ENCODE measurements at regions not wholly inside any gene's neighbourhood (a gene's known extent, or its start where the extent isn't known, plus 50 kb on each side); places are given as distances from the start of the nearest gene placed in this dataset.

GRCh38 chr1:178628637-178629251 is 96.3 kb upstream of the RALGPS2 start:
- ChIA-PET CTCF (no interaction called here), POLR2A (no interaction called here)
- no peaks in the 10 kb centered on the region for H3K27me3 ChIP-seq (replicated peaks in 2 of 5; ENCODE audit: control insufficient read depth in 4 of 5, insufficient read depth in 5 of 5, low read length in 4 of 5)
- H3K27ac ChIP-seq (ENCODE audit: insufficient read depth in 1 of 2, low read depth in 1 of 2, low read length in 2 of 2, poor library complexity in 1 of 2, severe bottlenecking in 2 of 2): no peak overlapping the region
- no peak overlapping the region for H3K4me3 ChIP-seq (ENCODE audit: control insufficient read depth in 1 of 7, extremely low read depth in 1 of 7, insufficient read depth in 4 of 7, low read depth in 2 of 7, low read length in 6 of 7)
- H3K36me3 ChIP-seq (ENCODE audit: control insufficient read depth in 4 of 4, insufficient read depth in 4 of 4, low read length in 3 of 4): no peaks in the 10 kb centered on the region
- no peaks in the 10 kb centered on the region for H3K9me3 ChIP-seq (ENCODE audit: control extremely low read depth in 1 of 5, control insufficient read depth in 4 of 5, insufficient read depth in 2 of 5, low read depth in 1 of 5, low read length in 4 of 5)
- H3K4me1 ChIP-seq (ENCODE audit: control extremely low read depth in 1 of 4, control insufficient read depth in 4 of 4, insufficient read depth in 4 of 4, low read length in 3 of 4): no peaks in the 10 kb centered on the region
- no peak for DNase-seq
- WGBS (ENCODE audit: insufficient coverage): no CpG with 5 or more reads among the region's 2 CpGs

- H3K27me3 ChIP-seq (replicated peaks in 2 of 5; ENCODE audit: control insufficient read depth in 4 of 5, insufficient read depth in 5 of 5, low read length in 4 of 5): no peaks in the 10 kb centered on the region
- 95% methylated on average over 5 of the region's 6 CpGs for WGBS (ENCODE audit: insufficient coverage)
- H3K4me3 ChIP-seq (ENCODE audit: control insufficient read depth in 1 of 7, extremely low read depth in 1 of 7, insufficient read depth in 4 of 7, low read depth in 2 of 7, low read length in 6 of 7): no peak overlapping the region
- ChIA-PET CTCF (interaction anchor here (0.7 kb wide), 1 partner anchor 232 kb away, joined by 3 read pairs; no protein-coding TSS in a partner anchor), POLR2A (no interaction called here)
- no peak overlapping the region for H3K27ac ChIP-seq (ENCODE audit: insufficient read depth in 1 of 2, low read depth in 1 of 2, low read length in 2 of 2, poor library complexity in 1 of 2, severe bottlenecking in 2 of 2)
- no peaks in the 10 kb centered on the region for H3K36me3 ChIP-seq (ENCODE audit: control insufficient read depth in 4 of 4, insufficient read depth in 4 of 4, low read length in 3 of 4)
- no peak for DNase-seq
- no peaks in the 10 kb centered on the region for H3K9me3 ChIP-seq (ENCODE audit: control extremely low read depth in 1 of 5, control insufficient read depth in 4 of 5, insufficient read depth in 2 of 5, low read depth in 1 of 5, low read length in 4 of 5)
- no peaks in the 10 kb centered on the region for H3K4me1 ChIP-seq (ENCODE audit: control extremely low read depth in 1 of 4, control insufficient read depth in 4 of 4, insufficient read depth in 4 of 4, low read length in 3 of 4)
Observed at GRCh38 chr1:178629252-178630154, 95.5 kb upstream of the RALGPS2 start.

DNA sequence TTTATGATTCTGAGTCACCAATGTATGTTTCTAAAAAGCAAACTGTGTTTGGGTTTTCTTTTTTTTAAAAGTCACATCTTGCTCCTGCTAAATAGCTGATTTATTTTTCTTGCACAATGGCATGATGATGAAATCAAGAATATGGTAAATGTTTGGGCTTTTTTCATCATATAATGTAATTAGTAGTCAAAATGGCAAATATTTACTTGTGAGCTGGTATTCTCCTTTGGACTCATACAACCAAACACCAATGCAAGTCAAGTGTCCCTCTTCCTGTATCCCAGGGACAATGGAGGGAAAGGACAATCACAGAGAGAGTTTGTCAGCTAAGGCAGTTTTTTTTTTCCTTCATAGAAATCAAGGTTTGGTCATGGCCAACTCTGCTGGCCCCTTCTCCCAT is 94.6 kb upstream of the RALGPS2 start:
- no peaks in the 10 kb centered on the region for H3K9me3 ChIP-seq (ENCODE audit: control extremely low read depth in 1 of 5, control insufficient read depth in 4 of 5, insufficient read depth in 2 of 5, low read depth in 1 of 5, low read length in 4 of 5)
- POLR2A ChIA-PET: no interaction called here
- no peak for DNase-seq
- H3K4me3 ChIP-seq (ENCODE audit: control insufficient read depth in 1 of 7, extremely low read depth in 1 of 7, insufficient read depth in 4 of 7, low read depth in 2 of 7, low read length in 6 of 7): no peak overlapping the region
- H3K27ac ChIP-seq (ENCODE audit: insufficient read depth in 1 of 2, low read depth in 1 of 2, low read length in 2 of 2, poor library complexity in 1 of 2, severe bottlenecking in 2 of 2): no peak overlapping the region
- no peaks in the 10 kb centered on the region for H3K36me3 ChIP-seq (ENCODE audit: control insufficient read depth in 4 of 4, insufficient read depth in 4 of 4, low read length in 3 of 4)
- CTCF ChIA-PET: interaction anchor here (0.7 kb wide), 1 partner anchor 231 kb away, joined by 3 read pairs; no protein-coding TSS in a partner anchor
- H3K4me1 ChIP-seq (ENCODE audit: control extremely low read depth in 1 of 4, control insufficient read depth in 4 of 4, insufficient read depth in 4 of 4, low read length in 3 of 4): peaks cover 0 to under 1% (median 0%) of the 10 kb centered on the region in 4 experiments
- H3K27me3 ChIP-seq (replicated peaks in 2 of 5; ENCODE audit: control insufficient read depth in 4 of 5, insufficient read depth in 5 of 5, low read length in 4 of 5): no peaks in the 10 kb centered on the region

- Histone ChIP-seq H3K4me3 (ENCODE audit: control insufficient read depth in 1 of 7, extremely low read depth in 1 of 7, insufficient read depth in 4 of 7, low read depth in 2 of 7, low read length in 6 of 7) (no peak overlapping the region), H3K4me1 (ENCODE audit: control extremely low read depth in 1 of 4, control insufficient read depth in 4 of 4, insufficient read depth in 4 of 4, low read length in 3 of 4) (peaks cover 0 to 7% (median 0%) of the 10 kb centered on the region in 4 experiments), H3K27me3 (replicated peaks in 2 of 5; ENCODE audit: control insufficient read depth in 4 of 5, insufficient read depth in 5 of 5, low read length in 4 of 5) (no peaks in the 10 kb centered on the region), H3K36me3 (ENCODE audit: control insufficient read depth in 4 of 4, insufficient read depth in 4 of 4, low read length in 3 of 4) (no peaks in the 10 kb centered on the region), H3K9me3 (ENCODE audit: control extremely low read depth in 1 of 5, control insufficient read depth in 4 of 5, insufficient read depth in 2 of 5, low read depth in 1 of 5, low read length in 4 of 5) (no peaks in the 10 kb centered on the region), H3K27ac (ENCODE audit: insufficient read depth in 1 of 2, low read depth in 1 of 2, low read length in 2 of 2, poor library complexity in 1 of 2, severe bottlenecking in 2 of 2) (no peak overlapping the region)
- WGBS (ENCODE audit: insufficient coverage): 97% methylated on average over 5 of the region's 5 CpGs
- CTCF ChIA-PET: no interaction called here
- DNase-seq: no peak
- POLR2A ChIA-PET: no interaction called here
Observed at GRCh38 chr1:178632653-178633052, 92.4 kb upstream of the RALGPS2 start.

GRCh38 chr1:178633056-178633455 is 92.0 kb upstream of the RALGPS2 start:
- WGBS (ENCODE audit: insufficient coverage): 100% methylated on average over 4 of the region's 4 CpGs
- no peaks in the 10 kb centered on the region for H3K36me3 ChIP-seq (ENCODE audit: control insufficient read depth in 4 of 4, insufficient read depth in 4 of 4, low read length in 3 of 4)
- H3K4me1 ChIP-seq (ENCODE audit: control extremely low read depth in 1 of 4, control insufficient read depth in 4 of 4, insufficient read depth in 4 of 4, low read length in 3 of 4): peaks cover 0 to 7% (median 0%) of the 10 kb centered on the region in 4 experiments
- H3K9me3 ChIP-seq (ENCODE audit: control extremely low read depth in 1 of 5, control insufficient read depth in 4 of 5, insufficient read depth in 2 of 5, low read depth in 1 of 5, low read length in 4 of 5): no peaks in the 10 kb centered on the region
- no peak for DNase-seq
- no peak overlapping the region for H3K4me3 ChIP-seq (ENCODE audit: control insufficient read depth in 1 of 7, extremely low read depth in 1 of 7, insufficient read depth in 4 of 7, low read depth in 2 of 7, low read length in 6 of 7)
- ChIA-PET CTCF (no interaction called here), POLR2A (no interaction called here)
- no peak overlapping the region for H3K27ac ChIP-seq (ENCODE audit: insufficient read depth in 1 of 2, low read depth in 1 of 2, low read length in 2 of 2, poor library complexity in 1 of 2, severe bottlenecking in 2 of 2)
- no peaks in the 10 kb centered on the region for H3K27me3 ChIP-seq (replicated peaks in 2 of 5; ENCODE audit: control insufficient read depth in 4 of 5, insufficient read depth in 5 of 5, low read length in 4 of 5)

DNA sequence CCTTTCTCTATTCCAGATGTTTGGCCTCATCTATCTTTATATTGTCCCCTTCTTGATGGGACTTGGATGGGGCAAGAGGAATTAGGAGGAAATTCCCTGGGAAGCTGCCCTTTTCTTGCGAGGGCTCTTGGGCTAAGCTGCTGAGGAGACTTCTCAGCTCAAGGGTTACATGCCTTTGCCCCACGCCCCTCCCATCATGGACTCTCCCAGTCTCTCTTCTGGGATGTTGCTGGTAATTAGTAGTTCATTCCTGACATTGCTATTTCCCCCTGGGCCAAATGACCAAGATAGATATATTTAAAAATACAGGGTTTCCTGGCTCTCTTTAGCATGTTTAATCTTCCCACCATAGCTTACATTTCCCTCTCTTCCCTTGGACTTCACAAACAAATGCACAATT is 90.6 kb upstream of the RALGPS2 start:
- Histone ChIP-seq H3K4me1 (ENCODE audit: control extremely low read depth in 1 of 4, control insufficient read depth in 4 of 4, insufficient read depth in 4 of 4, low read length in 3 of 4) (peaks cover 0 to 7% (median 0%) of the 10 kb centered on the region in 4 experiments), H3K27me3 (replicated peaks in 2 of 5; ENCODE audit: control insufficient read depth in 4 of 5, insufficient read depth in 5 of 5, low read length in 4 of 5) (no peaks in the 10 kb centered on the region), H3K9me3 (ENCODE audit: control extremely low read depth in 1 of 5, control insufficient read depth in 4 of 5, insufficient read depth in 2 of 5, low read depth in 1 of 5, low read length in 4 of 5) (no peaks in the 10 kb centered on the region), H3K36me3 (ENCODE audit: control insufficient read depth in 4 of 4, insufficient read depth in 4 of 4, low read length in 3 of 4) (no peaks in the 10 kb centered on the region), H3K27ac (ENCODE audit: insufficient read depth in 1 of 2, low read depth in 1 of 2, low read length in 2 of 2, poor library complexity in 1 of 2, severe bottlenecking in 2 of 2) (no peak overlapping the region), H3K4me3 (ENCODE audit: control insufficient read depth in 1 of 7, extremely low read depth in 1 of 7, insufficient read depth in 4 of 7, low read depth in 2 of 7, low read length in 6 of 7) (no peak overlapping the region)
- ChIA-PET CTCF (no interaction called here), POLR2A (no interaction called here)
- DNase-seq: no peak
- no CpG with 5 or more reads among the region's 2 CpGs for WGBS (ENCODE audit: insufficient coverage)

- no CpG with 5 or more reads among the region's 1 CpG for WGBS (ENCODE audit: insufficient coverage)
Observed at GRCh38 chr1:178637841-178638240, 87.2 kb upstream of the RALGPS2 start.

More at GRCh38 chr1:178637841-178638240, 87.2 kb upstream of the RALGPS2 start:
- H3K36me3 ChIP-seq (ENCODE audit: control insufficient read depth in 4 of 4, insufficient read depth in 4 of 4, low read length in 3 of 4): no peaks in the 10 kb centered on the region
- no peak overlapping the region for H3K4me3 ChIP-seq (ENCODE audit: control insufficient read depth in 1 of 7, extremely low read depth in 1 of 7, insufficient read depth in 4 of 7, low read depth in 2 of 7, low read length in 6 of 7)
- H3K27me3 ChIP-seq (replicated peaks in 2 of 5; ENCODE audit: control insufficient read depth in 4 of 5, insufficient read depth in 5 of 5, low read length in 4 of 5): no peaks in the 10 kb centered on the region
- no peak overlapping the region for H3K27ac ChIP-seq (ENCODE audit: insufficient read depth in 1 of 2, low read depth in 1 of 2, low read length in 2 of 2, poor library complexity in 1 of 2, severe bottlenecking in 2 of 2)
- peaks cover 0 to 7% (median 0%) of the 10 kb centered on the region in 4 experiments for H3K4me1 ChIP-seq (ENCODE audit: control extremely low read depth in 1 of 4, control insufficient read depth in 4 of 4, insufficient read depth in 4 of 4, low read length in 3 of 4)
- H3K9me3 ChIP-seq (ENCODE audit: control extremely low read depth in 1 of 5, control insufficient read depth in 4 of 5, insufficient read depth in 2 of 5, low read depth in 1 of 5, low read length in 4 of 5): no peaks in the 10 kb centered on the region
- CTCF ChIA-PET: no interaction called here
- POLR2A ChIA-PET: no interaction called here
- no peak for DNase-seq
